NB4 (cell line): ENCODE measurements at regions not wholly inside any gene's neighbourhood (a gene's known extent, or its start where the extent isn't known, plus 50 kb on each side); places are given as distances from the start of the nearest gene placed in this dataset.

ENCODE experiments used
- MAX ChIP-seq: IDR thresholded peaks from 2 replicates; pipeline ENCODE4 v1.6.1; 2011; ENCODE audit warnings: low read depth, low read length
- MYC ChIP-seq: IDR thresholded peaks from 2 replicates; pipeline ENCODE4 v1.6.1; 2011; ENCODE audit warnings: low read depth, low read length
- POLR2A ChIP-seq: IDR thresholded peaks from 2 replicates; pipeline ENCODE4 v1.6.1; 2011; ENCODE audit warnings: mild to moderate bottlenecking; ENCODE audit not compliant: insufficient read length; ENCODE audit errors: extremely low read depth
- TF ChIP-seq, protein P1 (sequence below): IDR thresholded peaks from one replicate; pipeline ENCODE4 v1.5.1; 2012; ENCODE audit warnings: low read depth, low read length

- TF ChIP-seq, protein P1, sequence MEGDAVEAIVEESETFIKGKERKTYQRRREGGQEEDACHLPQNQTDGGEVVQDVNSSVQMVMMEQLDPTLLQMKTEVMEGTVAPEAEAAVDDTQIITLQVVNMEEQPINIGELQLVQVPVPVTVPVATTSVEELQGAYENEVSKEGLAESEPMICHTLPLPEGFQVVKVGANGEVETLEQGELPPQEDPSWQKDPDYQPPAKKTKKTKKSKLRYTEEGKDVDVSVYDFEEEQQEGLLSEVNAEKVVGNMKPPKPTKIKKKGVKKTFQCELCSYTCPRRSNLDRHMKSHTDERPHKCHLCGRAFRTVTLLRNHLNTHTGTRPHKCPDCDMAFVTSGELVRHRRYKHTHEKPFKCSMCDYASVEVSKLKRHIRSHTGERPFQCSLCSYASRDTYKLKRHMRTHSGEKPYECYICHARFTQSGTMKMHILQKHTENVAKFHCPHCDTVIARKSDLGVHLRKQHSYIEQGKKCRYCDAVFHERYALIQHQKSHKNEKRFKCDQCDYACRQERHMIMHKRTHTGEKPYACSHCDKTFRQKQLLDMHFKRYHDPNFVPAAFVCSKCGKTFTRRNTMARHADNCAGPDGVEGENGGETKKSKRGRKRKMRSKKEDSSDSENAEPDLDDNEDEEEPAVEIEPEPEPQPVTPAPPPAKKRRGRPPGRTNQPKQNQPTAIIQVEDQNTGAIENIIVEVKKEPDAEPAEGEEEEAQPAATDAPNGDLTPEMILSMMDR: no peak
- TF ChIP-seq POLR2A (no peak), MAX (no peak), MYC (no peak)
Measured at GRCh38 chr12:76944892-76945291, 66.1 kb upstream of the CSRP2 start.
